MCF 10A (cell line): ENCODE measurements at regions not wholly inside any gene's neighbourhood (a gene's known extent, or its start where the extent isn't known, plus 50 kb on each side); places are given as distances from the start of the nearest gene placed in this dataset.

Experiments
- BruUV-seq: library from RNA; stranded (reverse); fragments of 400-500 nt; replicated peaks from 2 replicates; lab custom pipeline; 2021; lab: Mats Ljungman, UMichigan
- CTCF ChIA-PET: fragments of 300-600 bp; sonication (Branson Sonifier 250); formaldehyde crosslinking; extraction: SDS; loops from one replicate; lab custom pipeline; 2021; ENCODE audit warnings: antibody characterized with exemption, inconsistent platforms; lab: Yijun Ruan, JAX
- POLR2A ChIA-PET: fragments of 300-600, 350-650 bp; sonication (Branson Sonifier 250); formaldehyde crosslinking; extraction: SDS; loops from one replicate; lab custom pipeline; 2020; ENCODE audit warnings: antibody characterized with exemption, inconsistent platforms; lab: Yijun Ruan, JAX
- DNase-seq: peaks from one replicate; pipeline ENCODE4 v3.0.0-alpha.2; 2018; ENCODE audit not compliant: unreplicated experiment
- H3K27ac Mint-ChIP-seq: one replicate; pipeline ENCODE4 v1.8.0; 2022; ENCODE audit warnings: mild to moderate bottlenecking, low read depth, mixed read lengths; ENCODE audit not compliant: unreplicated experiment
- H3K27me3 Mint-ChIP-seq: one replicate; pipeline ENCODE4 v1.8.0; 2022; ENCODE audit warnings: mixed read lengths; ENCODE audit not compliant: insufficient read depth, unreplicated experiment
- H3K36me3 Mint-ChIP-seq: one replicate; pipeline ENCODE4 v1.8.0; 2022; ENCODE audit warnings: mild to moderate bottlenecking, moderate library complexity, mixed read lengths; ENCODE audit not compliant: insufficient read depth, unreplicated experiment
- H3K4me1 Mint-ChIP-seq: one replicate; pipeline ENCODE4 v1.8.0; 2022; ENCODE audit warnings: mixed read lengths; ENCODE audit not compliant: insufficient read depth, unreplicated experiment
- H3K4me3 Mint-ChIP-seq: one replicate; pipeline ENCODE4 v1.8.0; 2022; ENCODE audit warnings: mild to moderate bottlenecking, moderate library complexity, mixed read lengths; ENCODE audit not compliant: unreplicated experiment
- H3K9me3 Mint-ChIP-seq: one replicate; pipeline ENCODE4 v1.8.0; 2022; ENCODE audit warnings: mixed read lengths; ENCODE audit not compliant: unreplicated experiment
- intact Hi-C: fragments of 100-400 bp; cut with micrococcal nuclease; formaldehyde crosslinking; loops from 2 replicates; pipeline ENCODE4 v1.14.1; 2022
- TF ChIP-seq, protein P1 (sequence below): fragments of 200-600 bp; IDR thresholded peaks from one replicate; pipeline ENCODE4 v1.8.0; 2022; ENCODE audit warnings: antibody characterized with exemption, mild to moderate bottlenecking; ENCODE audit not compliant: unreplicated experiment

DNA sequence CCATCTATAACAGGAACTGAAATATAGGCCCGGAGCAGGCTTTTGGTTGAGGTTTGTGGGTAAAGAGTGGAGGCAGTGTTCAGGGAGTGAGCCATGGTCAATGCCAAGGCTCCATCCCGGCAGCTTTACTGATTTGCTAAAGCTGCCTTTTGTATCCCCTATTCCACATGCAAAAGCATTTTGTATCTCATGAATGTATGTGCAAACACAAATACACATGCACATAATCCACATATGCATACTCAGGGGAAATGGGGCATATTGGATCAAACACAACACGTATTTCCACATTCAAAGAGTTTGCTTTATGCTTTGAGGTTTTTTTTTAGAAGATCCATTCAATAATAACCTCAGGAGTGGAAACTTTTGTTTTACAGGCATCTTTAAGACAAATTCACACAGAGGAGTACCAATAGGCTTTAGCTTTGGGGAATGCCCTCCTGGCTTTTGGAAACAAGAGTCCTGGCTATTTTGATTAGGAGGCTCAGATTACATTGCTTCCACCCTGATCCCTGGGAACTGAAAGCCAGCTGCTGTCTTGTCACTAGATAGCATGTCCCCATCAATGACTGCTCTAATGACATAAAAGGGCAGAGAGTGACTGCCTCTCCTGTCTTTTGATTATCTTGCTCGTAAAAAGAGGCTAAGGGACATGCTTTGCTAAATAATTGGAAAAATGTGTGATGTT is 263.2 kb downstream of the EN1 start:
- CTCF ChIA-PET: no interaction called here
- H3K9me3 Mint-ChIP-seq: no peaks in the 10 kb centered on the region
- TF ChIP-seq, protein P1, sequence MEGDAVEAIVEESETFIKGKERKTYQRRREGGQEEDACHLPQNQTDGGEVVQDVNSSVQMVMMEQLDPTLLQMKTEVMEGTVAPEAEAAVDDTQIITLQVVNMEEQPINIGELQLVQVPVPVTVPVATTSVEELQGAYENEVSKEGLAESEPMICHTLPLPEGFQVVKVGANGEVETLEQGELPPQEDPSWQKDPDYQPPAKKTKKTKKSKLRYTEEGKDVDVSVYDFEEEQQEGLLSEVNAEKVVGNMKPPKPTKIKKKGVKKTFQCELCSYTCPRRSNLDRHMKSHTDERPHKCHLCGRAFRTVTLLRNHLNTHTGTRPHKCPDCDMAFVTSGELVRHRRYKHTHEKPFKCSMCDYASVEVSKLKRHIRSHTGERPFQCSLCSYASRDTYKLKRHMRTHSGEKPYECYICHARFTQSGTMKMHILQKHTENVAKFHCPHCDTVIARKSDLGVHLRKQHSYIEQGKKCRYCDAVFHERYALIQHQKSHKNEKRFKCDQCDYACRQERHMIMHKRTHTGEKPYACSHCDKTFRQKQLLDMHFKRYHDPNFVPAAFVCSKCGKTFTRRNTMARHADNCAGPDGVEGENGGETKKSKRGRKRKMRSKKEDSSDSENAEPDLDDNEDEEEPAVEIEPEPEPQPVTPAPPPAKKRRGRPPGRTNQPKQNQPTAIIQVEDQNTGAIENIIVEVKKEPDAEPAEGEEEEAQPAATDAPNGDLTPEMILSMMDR: no peak
- no peaks in the 10 kb centered on the region for H3K4me1 Mint-ChIP-seq
- intact Hi-C loops: no loop called here
- BruUV-seq: no TSS peak
- no peaks in the 10 kb centered on the region for H3K36me3 Mint-ChIP-seq
- H3K4me3 Mint-ChIP-seq: no peak overlapping the region
- POLR2A ChIA-PET: no interaction called here
- no peak overlapping the region for H3K27ac Mint-ChIP-seq
- no peaks in the 10 kb centered on the region for H3K27me3 Mint-ChIP-seq
- no peak for DNase-seq

DNA sequence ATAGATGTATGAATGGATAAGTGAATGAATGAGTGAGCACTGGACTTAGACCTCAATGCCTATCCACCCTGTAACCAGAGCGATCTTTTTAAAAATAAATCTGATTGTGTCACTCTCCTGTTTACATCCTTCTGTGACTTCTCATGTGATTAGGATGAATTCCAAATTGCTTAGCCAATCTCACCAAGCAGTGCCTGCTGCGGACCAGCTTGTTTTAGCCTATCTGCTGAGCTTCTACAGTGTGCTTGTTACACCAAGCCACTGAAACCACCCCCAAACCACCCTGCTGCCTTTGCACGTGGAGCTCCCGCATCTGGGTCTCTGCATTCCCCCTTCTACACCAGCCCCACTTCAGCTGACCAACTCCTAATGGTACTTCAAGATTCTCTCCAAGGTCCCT is 265.4 kb downstream of the EN1 start:
- BruUV-seq: no TSS peak
- H3K4me1 Mint-ChIP-seq: no peaks in the 10 kb centered on the region
- no peaks in the 10 kb centered on the region for H3K9me3 Mint-ChIP-seq
- ChIA-PET POLR2A (no interaction called here), CTCF (interaction anchor here (0.5 kb wide), 1 partner anchor 607 kb away, joined by 3 read pairs; no protein-coding TSS in a partner anchor)
- no peak overlapping the region for H3K4me3 Mint-ChIP-seq
- H3K36me3 Mint-ChIP-seq: no peaks in the 10 kb centered on the region
- DNase-seq: no peak
- intact Hi-C loops: no loop called here
- H3K27me3 Mint-ChIP-seq: no peaks in the 10 kb centered on the region
- TF ChIP-seq, protein P1: no peak
- H3K27ac Mint-ChIP-seq: no peak overlapping the region

DNA sequence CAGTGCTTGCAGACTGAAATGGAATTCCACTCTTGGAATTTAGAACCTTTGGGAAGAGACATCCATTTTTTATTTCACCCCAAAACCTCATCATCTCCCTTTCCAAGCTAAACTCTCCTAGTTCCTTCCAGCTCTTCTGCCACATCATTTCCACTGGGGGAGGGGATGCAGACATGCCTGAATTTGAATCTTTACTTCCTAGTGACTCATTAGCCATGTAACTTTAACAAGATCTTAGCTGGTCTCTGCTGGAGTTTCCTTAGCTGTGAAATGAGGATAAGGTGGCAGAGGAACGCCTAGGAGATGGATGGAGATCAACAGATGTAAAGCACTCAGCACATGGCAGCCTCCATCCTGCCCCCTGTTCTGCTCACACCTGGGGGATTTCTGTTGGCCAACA is 266.8 kb downstream of the EN1 start:
- POLR2A ChIA-PET: interaction anchor here (0.6 to 1.0 kb wide), 3 partner anchors 12 to 1013 kb away, joined by 3 to 5 read pairs (median 5); no protein-coding TSS in a partner anchor
- H3K27me3 Mint-ChIP-seq: no peaks in the 10 kb centered on the region

DNA sequence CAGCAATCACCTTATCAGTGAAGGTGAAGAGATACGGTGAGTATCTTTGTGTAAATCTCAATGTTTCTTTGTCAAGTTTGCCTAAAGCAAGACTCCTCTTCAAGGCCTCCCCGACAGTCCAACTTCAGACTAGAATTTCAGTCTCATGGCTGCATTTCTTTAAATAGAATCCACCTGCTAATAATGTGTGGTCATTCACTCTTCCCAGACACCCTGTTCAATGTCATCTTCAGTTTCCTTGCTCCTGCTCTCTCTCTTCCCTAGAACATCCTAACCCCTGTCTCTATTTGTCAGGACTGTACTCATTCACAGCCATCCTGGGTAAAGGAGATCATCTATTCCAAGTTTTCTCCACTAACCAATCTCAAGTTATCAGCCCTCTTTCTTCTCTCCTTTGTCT is 267.3 kb downstream of the EN1 start:
- TF ChIP-seq, protein P1: no peak
- Mint-ChIP-seq H3K9me3 (no peaks in the 10 kb centered on the region), H3K4me1 (no peaks in the 10 kb centered on the region), H3K4me3 (no peak overlapping the region), H3K27me3 (no peaks in the 10 kb centered on the region), H3K36me3 (no peaks in the 10 kb centered on the region), H3K27ac (no peak overlapping the region)
- no TSS peak for BruUV-seq
- intact Hi-C loops: no loop called here
- DNase-seq: no peak
- CTCF ChIA-PET: interaction anchor here (1.1 kb wide), 1 partner anchor 41 kb away, joined by 3 read pairs; no protein-coding TSS in a partner anchor
- POLR2A ChIA-PET: interaction anchor here (1.0 kb wide), 1 partner anchor 12 kb away, joined by 5 read pairs; no protein-coding TSS in a partner anchor

More for the DNA sequence above, 266.8 kb downstream of the EN1 start:
- TF ChIP-seq, protein P1: no peak
- no peaks in the 10 kb centered on the region for H3K9me3 Mint-ChIP-seq
- no peak overlapping the region for H3K4me3 Mint-ChIP-seq
- no peak overlapping the region for H3K27ac Mint-ChIP-seq
- no TSS peak for BruUV-seq
- H3K36me3 Mint-ChIP-seq: no peaks in the 10 kb centered on the region
- intact Hi-C loops: no loop called here
- DNase-seq: peak; percentile 47
- CTCF ChIA-PET: interaction anchor here (0.6 to 1.3 kb wide), 4 partner anchors 42 to 358 kb away, joined by 3 to 4 read pairs (median 3); no protein-coding TSS in a partner anchor
- H3K4me1 Mint-ChIP-seq: no peaks in the 10 kb centered on the region
